Keratinocyte (primary cell): ENCODE measurements at regions not wholly inside any gene's neighbourhood (a gene's known extent, or its start where the extent isn't known, plus 50 kb on each side); places are given as distances from the start of the nearest gene placed in this dataset.

Experiments
- DNase-seq: peaks from one replicate; pipeline ENCODE4 v3.0.0-alpha.2; 2011; ENCODE audit warnings: low read depth, missing footprints, low spot score
- FAIRE-seq: peaks from 2 replicates; lab custom pipeline; 2011; peaks lifted over from hg19 to GRCh38; lab: Jason Lieb, UNC
- H2AFZ ChIP-seq: 2 replicates; pipeline ENCODE4 v1.6.0; 2012; ENCODE audit warnings: low read length, control low read depth, inconsistent platforms; ENCODE audit not compliant: control insufficient read depth
- H3K27ac ChIP-seq: 2 replicates; pipeline ENCODE4 v1.5.1; 2011; ENCODE audit warnings: low read length; ENCODE audit not compliant: control insufficient read depth, insufficient read depth
- H3K27me3 ChIP-seq: 3 replicates; pipeline ENCODE4 v1.6.0; 2011; ENCODE audit warnings: low read length; ENCODE audit not compliant: control insufficient read depth, insufficient read depth; ENCODE audit errors: extremely low read depth
- H3K36me3 ChIP-seq, 2 experiments: 2 replicates in 1 of 2; 3 replicates in 1 of 2; pipeline ENCODE4 v1.5.1; 2011; ENCODE audit warnings: low read length in 2 of 2, mild to moderate bottlenecking in 1 of 2; ENCODE audit not compliant: control insufficient read depth in 2 of 2, insufficient read depth in 2 of 2; ENCODE audit errors: extremely low read depth in 1 of 2
- H3K4me1 ChIP-seq: 3 replicates; pipeline ENCODE4 v1.5.1; 2011; ENCODE audit warnings: low read length; ENCODE audit not compliant: control insufficient read depth, insufficient read depth; ENCODE audit errors: extremely low read depth
- H3K4me2 ChIP-seq: 3 replicates; pipeline ENCODE4 v1.6.0; 2011; ENCODE audit warnings: low read depth, low read length; ENCODE audit not compliant: control insufficient read depth, insufficient read depth; ENCODE audit errors: extremely low read depth
- H3K4me3 ChIP-seq, 3 experiments: fragments of 200-600 bp in 1 of 3; sonication (generic) in 1 of 3; 2 replicates in 2 of 3; 3 replicates in 1 of 3; pipeline ENCODE4 v1.5.1; 2011 to 2016; ENCODE audit warnings: low read length in 3 of 3, mild to moderate bottlenecking in 3 of 3, control low read depth in 2 of 3, inconsistent platforms in 1 of 3, low read depth in 1 of 3, mixed read lengths in 1 of 3, mixed run types in 1 of 3, moderate library complexity in 1 of 3; ENCODE audit not compliant: control insufficient read depth in 2 of 3, insufficient read depth in 2 of 3; ENCODE audit errors: extremely low read depth in 1 of 3
- H3K79me2 ChIP-seq: 2 replicates; pipeline ENCODE4 v1.6.0; 2012; ENCODE audit warnings: low read length; ENCODE audit not compliant: control insufficient read depth, insufficient read depth
- H3K9ac ChIP-seq: 3 replicates; pipeline ENCODE4 v1.6.0; 2011; ENCODE audit warnings: low read length; ENCODE audit not compliant: control insufficient read depth, insufficient read depth; ENCODE audit errors: extremely low read depth
- H3K9me1 ChIP-seq: 3 replicates; pipeline ENCODE4 v1.6.0; 2011; ENCODE audit warnings: low read length; ENCODE audit not compliant: control insufficient read depth, insufficient read depth; ENCODE audit errors: extremely low read depth
- H3K9me3 ChIP-seq: 2 replicates; pipeline ENCODE4 v1.5.1; 2012; ENCODE audit warnings: low read depth, low read length; ENCODE audit not compliant: control insufficient read depth
- H4K20me1 ChIP-seq: 3 replicates; pipeline ENCODE4 v1.6.0; 2011; ENCODE audit warnings: low read length; ENCODE audit not compliant: control insufficient read depth, insufficient read depth; ENCODE audit errors: extremely low read depth
- EZH2 ChIP-seq: IDR thresholded peaks from one replicate; pipeline ENCODE4 v1.6.1; 2012; ENCODE audit warnings: inconsistent platforms, mild to moderate bottlenecking, low read length, moderate library complexity
- dilution Hi-C: fragments of 300-500 bp; cut with MboI; formaldehyde crosslinking; loops from one replicate; pipeline ENCODE4 v1.7.0; 2020; ENCODE audit warnings: low sequenced_read_pairs; ENCODE audit not compliant: extremely low pct_ligation_motif_present
- TF ChIP-seq, protein P1 (sequence below), 3 experiments: IDR thresholded peaks in 1 of 3; conservative IDR thresholded peaks in 1 of 3; optimal IDR thresholded peaks in 1 of 3; 2 replicates in 2 of 3; 3 replicates in 1 of 3; pipeline versions ENCODE3 to v1.5.1; 2011; ENCODE audit warnings: low read length in 3 of 3, mild to moderate bottlenecking in 3 of 3, moderate library complexity in 2 of 3, control low read depth in 1 of 3, inconsistent platforms in 1 of 3; ENCODE audit not compliant: insufficient read depth in 2 of 3; ENCODE audit errors: extremely low read depth in 1 of 3

DNA sequence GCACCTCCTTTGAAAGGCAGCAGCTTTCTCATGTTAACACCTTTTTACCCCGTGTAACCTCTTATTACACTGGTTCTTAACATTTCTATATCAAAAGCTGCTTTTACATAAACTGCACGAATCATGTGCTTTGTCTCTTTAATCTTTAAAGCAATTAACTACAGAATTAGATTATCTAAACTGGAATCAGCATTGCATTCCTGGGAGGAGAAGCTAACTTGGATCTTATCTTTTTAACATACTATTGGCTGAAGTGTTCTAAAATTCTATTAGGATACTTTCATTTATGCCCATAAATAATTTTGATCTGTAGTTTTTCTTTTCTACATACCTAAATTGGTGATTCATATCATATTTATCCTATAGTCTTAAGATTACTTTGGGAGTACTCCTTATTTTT lies 428.4 kb upstream of the IGFBP3 start:
- H3K4me1 ChIP-seq, result peaks cover 3% of the 10 kb centered on the region
- H3K4me3 ChIP-seq, result no peak overlapping the region
- TF ChIP-seq EZH2, result no peak
- TF ChIP-seq, protein P1, sequence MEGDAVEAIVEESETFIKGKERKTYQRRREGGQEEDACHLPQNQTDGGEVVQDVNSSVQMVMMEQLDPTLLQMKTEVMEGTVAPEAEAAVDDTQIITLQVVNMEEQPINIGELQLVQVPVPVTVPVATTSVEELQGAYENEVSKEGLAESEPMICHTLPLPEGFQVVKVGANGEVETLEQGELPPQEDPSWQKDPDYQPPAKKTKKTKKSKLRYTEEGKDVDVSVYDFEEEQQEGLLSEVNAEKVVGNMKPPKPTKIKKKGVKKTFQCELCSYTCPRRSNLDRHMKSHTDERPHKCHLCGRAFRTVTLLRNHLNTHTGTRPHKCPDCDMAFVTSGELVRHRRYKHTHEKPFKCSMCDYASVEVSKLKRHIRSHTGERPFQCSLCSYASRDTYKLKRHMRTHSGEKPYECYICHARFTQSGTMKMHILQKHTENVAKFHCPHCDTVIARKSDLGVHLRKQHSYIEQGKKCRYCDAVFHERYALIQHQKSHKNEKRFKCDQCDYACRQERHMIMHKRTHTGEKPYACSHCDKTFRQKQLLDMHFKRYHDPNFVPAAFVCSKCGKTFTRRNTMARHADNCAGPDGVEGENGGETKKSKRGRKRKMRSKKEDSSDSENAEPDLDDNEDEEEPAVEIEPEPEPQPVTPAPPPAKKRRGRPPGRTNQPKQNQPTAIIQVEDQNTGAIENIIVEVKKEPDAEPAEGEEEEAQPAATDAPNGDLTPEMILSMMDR (optimal IDR thresholded peaks at IDR 0.05 in 1 of 3, IDR thresholded peaks at IDR 0.05 in 1 of 3, conservative IDR thresholded peaks at IDR 0.05 in 1 of 3; ENCODE audit: extremely low read depth in 1 of 3, insufficient read depth in 2 of 3, low read length in 3 of 3), result no peak
- H3K27me3 ChIP-seq, result no peaks in the 10 kb centered on the region
- H3K9me3 ChIP-seq, result no peaks in the 10 kb centered on the region
- H3K4me2 ChIP-seq, result no peak overlapping the region
- no peaks in the 10 kb centered on the region for H3K79me2 ChIP-seq
- H3K9ac ChIP-seq, result no peak overlapping the region
- H3K9me1 ChIP-seq, result no peaks in the 10 kb centered on the region
- H3K36me3 ChIP-seq, result no peaks in the 10 kb centered on the region
- dilution Hi-C loops, result no loop called here
- H3K27ac ChIP-seq, result no peak overlapping the region
- H2AFZ ChIP-seq, result no peak overlapping the region
- DNase-seq, result no peak
- H4K20me1 ChIP-seq, result no peaks in the 10 kb centered on the region
- FAIRE-seq, result no peak

DNA sequence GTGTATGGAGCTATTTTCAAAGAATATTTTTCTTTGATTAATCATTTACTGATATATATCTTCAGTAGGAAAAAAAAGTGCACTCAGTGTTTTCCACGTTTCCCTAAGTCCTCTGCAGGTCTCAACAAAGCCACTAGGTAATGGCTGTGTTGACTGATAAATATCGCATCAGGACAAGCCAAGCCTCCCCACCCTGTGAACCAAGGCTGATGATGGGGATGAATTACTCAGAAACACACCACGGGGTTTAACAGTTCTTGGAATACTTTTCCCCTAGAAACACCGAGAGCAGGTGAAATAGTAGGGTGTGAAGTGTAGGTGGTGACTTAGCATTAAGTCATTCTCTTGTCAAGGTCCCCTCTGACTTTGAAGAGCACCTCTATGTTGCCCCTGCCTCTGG lies 423.5 kb upstream of the IGFBP3 start:
- Histone ChIP-seq H4K20me1 (no peaks in the 10 kb centered on the region), H3K4me3 (no peak overlapping the region), H3K9ac (no peak overlapping the region), H3K9me3 (no peaks in the 10 kb centered on the region), H3K4me1 (no peaks in the 10 kb centered on the region), H2AFZ (no peak overlapping the region), H3K4me2 (no peak overlapping the region), H3K27ac (no peak overlapping the region), H3K27me3 (no peaks in the 10 kb centered on the region), H3K79me2 (no peaks in the 10 kb centered on the region), H3K36me3 (no peaks in the 10 kb centered on the region), H3K9me1 (no peaks in the 10 kb centered on the region)
- TF ChIP-seq, protein P1 (optimal IDR thresholded peaks at IDR 0.05 in 1 of 3, IDR thresholded peaks at IDR 0.05 in 1 of 3, conservative IDR thresholded peaks at IDR 0.05 in 1 of 3; ENCODE audit: extremely low read depth in 1 of 3, insufficient read depth in 2 of 3, low read length in 3 of 3), result no peak
- TF ChIP-seq EZH2, result no peak
- DNase-seq, result no peak
- FAIRE-seq, result peak; percentile 26
- dilution Hi-C loops, result no loop called here
